ENCODE measurements at regions not wholly inside any gene's neighbourhood (a gene's known extent, or its start where the extent isn't known, plus 50 kb on each side); places are given as distances from the start of the nearest gene placed in this dataset.

GRCh38 chr5:114297915-114298314 is 64.0 kb upstream of the KCNN2 start:
- ATAC-seq (no peak), DNase-seq (no peak)
- Mint-ChIP-seq H3K9me3 (peaks cover 2 to 6% of the 10 kb centered on the region in 2 donors), H3K4me1 (no peaks in the 10 kb centered on the region), H3K4me3 (no peak overlapping the region), H3K27ac (no peak overlapping the region), H3K27me3 (ENCODE audit: low read depth in 2 of 2) (no peaks in the 10 kb centered on the region), H3K36me3 (no peaks in the 10 kb centered on the region)
- Histone ChIP-seq H3K4me1 (ENCODE audit: control insufficient read depth, insufficient read depth, low read length) (no peaks in the 10 kb centered on the region), H3K36me3 (ENCODE audit: control insufficient read depth, insufficient read depth, low read length) (no peaks in the 10 kb centered on the region), H3K27me3 (ENCODE audit: control insufficient read depth, insufficient read depth, low read length) (no peaks in the 10 kb centered on the region), H3K4me3 (ENCODE audit: low read length) (no peak overlapping the region), H3K9me3 (ENCODE audit: control insufficient read depth, insufficient read depth, low read length) (peaks cover 3% of the 10 kb centered on the region), H3K27ac (ENCODE audit: low read length) (no peak overlapping the region)
- no peak for TF ChIP-seq CTCF (IDR thresholded peaks at IDR 0.05)
- intact Hi-C loops (cut with micrococcal nuclease), result no loop called here
- WGBS (ENCODE audit: insufficient coverage), result 79% methylated on average over 3 of the region's 3 CpGs

GRCh38 chr5:114305402-114306207 is 56.3 kb upstream of the KCNN2 start:
- no peaks in the 10 kb centered on the region for H3K27me3 ChIP-seq (ENCODE audit: control insufficient read depth, insufficient read depth, low read length)
- Mint-ChIP-seq H3K4me3 (no peak overlapping the region), H3K9me3 (no peaks in the 10 kb centered on the region), H3K36me3 (no peaks in the 10 kb centered on the region), H3K4me1 (no peaks in the 10 kb centered on the region), H3K27me3 (ENCODE audit: low read depth in 2 of 2) (no peaks in the 10 kb centered on the region), H3K27ac (no peak overlapping the region)
- WGBS (ENCODE audit: insufficient coverage), result 83% methylated on average over 1 of the region's 1 CpG
- ATAC-seq (no peak), DNase-seq (no peak)
- H3K4me3 ChIP-seq (ENCODE audit: low read length), result no peak overlapping the region
- intact Hi-C loops (cut with micrococcal nuclease), result no loop called here
- no peak for TF ChIP-seq CTCF (IDR thresholded peaks at IDR 0.05)
- no peaks in the 10 kb centered on the region for H3K9me3 ChIP-seq (ENCODE audit: control insufficient read depth, insufficient read depth, low read length)
- H3K36me3 ChIP-seq (ENCODE audit: control insufficient read depth, insufficient read depth, low read length), result no peaks in the 10 kb centered on the region
- no peak overlapping the region for H3K27ac ChIP-seq (ENCODE audit: low read length)
- H3K4me1 ChIP-seq (ENCODE audit: control insufficient read depth, insufficient read depth, low read length), result no peaks in the 10 kb centered on the region

GRCh38 chr5:114308017-114308416 is 53.9 kb upstream of the KCNN2 start:
- TF ChIP-seq CTCF (IDR thresholded peaks at IDR 0.05), result no peak
- Histone ChIP-seq H3K27ac (ENCODE audit: low read length) (no peak overlapping the region), H3K4me1 (ENCODE audit: control insufficient read depth, insufficient read depth, low read length) (no peaks in the 10 kb centered on the region), H3K4me3 (ENCODE audit: low read length) (no peak overlapping the region), H3K9me3 (ENCODE audit: control insufficient read depth, insufficient read depth, low read length) (no peaks in the 10 kb centered on the region), H3K36me3 (ENCODE audit: control insufficient read depth, insufficient read depth, low read length) (no peaks in the 10 kb centered on the region), H3K27me3 (ENCODE audit: control insufficient read depth, insufficient read depth, low read length) (no peaks in the 10 kb centered on the region)
- H3K27me3 Mint-ChIP-seq (ENCODE audit: low read depth in 2 of 2), result no peaks in the 10 kb centered on the region
- no peak overlapping the region for H3K4me3 Mint-ChIP-seq
- DNase-seq (no peak), ATAC-seq (no peak)
- H3K27ac Mint-ChIP-seq, result no peak overlapping the region
- no peaks in the 10 kb centered on the region for H3K36me3 Mint-ChIP-seq
- WGBS (ENCODE audit: insufficient coverage), result 100% methylated on average over 1 of the region's 1 CpG
- no peaks in the 10 kb centered on the region for H3K9me3 Mint-ChIP-seq
- intact Hi-C loops (cut with micrococcal nuclease), result no loop called here
- H3K4me1 Mint-ChIP-seq, result no peaks in the 10 kb centered on the region

GRCh38 chr5:114308508-114308907 is 53.4 kb upstream of the KCNN2 start:
- intact Hi-C loops (cut with micrococcal nuclease), result no loop called here
- Histone ChIP-seq H3K4me1 (ENCODE audit: control insufficient read depth, insufficient read depth, low read length) (no peaks in the 10 kb centered on the region), H3K27ac (ENCODE audit: low read length) (no peak overlapping the region), H3K9me3 (ENCODE audit: control insufficient read depth, insufficient read depth, low read length) (no peaks in the 10 kb centered on the region), H3K27me3 (ENCODE audit: control insufficient read depth, insufficient read depth, low read length) (no peaks in the 10 kb centered on the region), H3K4me3 (ENCODE audit: low read length) (no peak overlapping the region), H3K36me3 (ENCODE audit: control insufficient read depth, insufficient read depth, low read length) (no peaks in the 10 kb centered on the region)
- H3K36me3 Mint-ChIP-seq, result no peaks in the 10 kb centered on the region
- 100% methylated on average over 1 of the region's 1 CpG for WGBS (ENCODE audit: insufficient coverage)
- ATAC-seq (no peak), DNase-seq (no peak)
- no peak overlapping the region for H3K4me3 Mint-ChIP-seq
- no peaks in the 10 kb centered on the region for H3K27me3 Mint-ChIP-seq (ENCODE audit: low read depth in 2 of 2)
- no peaks in the 10 kb centered on the region for H3K4me1 Mint-ChIP-seq
- H3K9me3 Mint-ChIP-seq, result no peaks in the 10 kb centered on the region
- TF ChIP-seq CTCF (IDR thresholded peaks at IDR 0.05), result no peak
- no peak overlapping the region for H3K27ac Mint-ChIP-seq

Data from natural killer cell (primary cell).